Peyer's patch (tissue), 4 donors: ENCODE measurements at regions not wholly inside any gene's neighbourhood (a gene's known extent, or its start where the extent isn't known, plus 50 kb on each side); places are given as distances from the start of the nearest gene placed in this dataset.

Experiments used
- CTCF ChIP-seq, 6 experiments: fragments of 450-650 bp in 4 of 6; fragments of 200-600 bp in 2 of 6; sonication (generic) in 1 of 6; IDR thresholded peaks; one replicate each; pipeline ENCODE4 v1.5.1; 2017 to 2019; ENCODE audit warnings: antibody characterized with exemption in 6 of 6, mild to moderate bottlenecking in 3 of 6, moderate library complexity in 1 of 6
- POLR2A ChIP-seq, 2 donors: fragments of 450-650 bp; IDR thresholded peaks; one replicate each; pipeline ENCODE4 v1.5.1; 2017; ENCODE audit warnings: antibody characterized with exemption in 2 of 2, mild to moderate bottlenecking in 2 of 2, moderate library complexity in 2 of 2

GRCh38 chr9:29906065-29906464 is 2332.8 kb upstream of the C9orf72 start:
- TF ChIP-seq CTCF (IDR thresholded peaks at IDR 0.05) (no peak), POLR2A (IDR thresholded peaks at IDR 0.05) (no peak)
